Right hindlimb (tissue), 1 donor: ENCODE measurements at regions not wholly inside any gene's neighbourhood (a gene's known extent, or its start where the extent isn't known, plus 50 kb on each side); places are given as distances from the start of the nearest gene placed in this dataset.

Experiments used
- DNase-seq: peaks from one replicate; pipeline ENCODE4 v3.0.0-alpha.2; 2018

DNA sequence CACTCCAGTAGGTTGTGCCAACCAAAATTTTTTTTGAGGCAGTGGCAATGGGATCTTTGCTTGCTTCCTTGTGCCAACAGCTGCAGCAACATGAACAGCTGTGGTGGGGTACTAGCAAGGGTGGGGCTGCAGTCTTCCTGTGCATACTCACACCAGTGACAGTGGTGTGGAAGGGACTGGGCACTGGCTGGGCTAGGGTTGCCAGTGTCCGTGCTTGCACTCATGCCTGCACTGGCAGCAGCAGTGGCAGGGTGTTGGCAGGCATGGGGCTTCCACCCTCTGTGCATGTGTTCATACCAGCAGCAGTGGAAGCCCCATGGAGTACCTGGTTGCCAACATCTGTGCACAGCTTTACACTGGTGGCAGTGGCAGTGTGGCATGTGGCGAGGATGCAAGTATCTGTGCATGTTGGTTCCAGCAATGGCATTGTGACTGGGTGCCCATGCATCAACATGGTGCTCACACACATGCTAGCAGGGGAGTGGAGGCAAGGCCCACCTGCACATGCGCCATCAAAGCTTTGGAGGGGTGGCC, 1312.6 kb downstream of the PCDH18 start:
- DNase-seq = no peak

DNA sequence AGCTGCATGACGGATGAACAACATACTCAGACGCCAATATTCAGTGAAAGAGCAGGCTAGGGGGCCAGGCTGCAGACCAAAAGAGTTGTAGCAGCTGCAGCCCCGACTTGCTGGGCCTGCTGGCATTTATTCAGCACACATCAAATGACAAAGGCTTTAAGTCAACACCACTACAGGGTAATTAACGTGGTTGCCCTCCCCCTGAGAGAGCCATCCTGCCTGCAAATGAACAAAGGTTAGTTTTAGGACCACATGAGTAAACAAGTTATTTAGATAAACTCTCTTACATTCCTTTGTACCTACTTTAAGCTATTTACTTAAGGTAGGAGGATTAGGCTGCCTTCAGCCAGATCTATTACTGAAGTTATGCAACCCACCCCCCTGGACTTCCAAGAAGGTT, 1329.1 kb downstream of the PCDH18 start:
- no peak for DNase-seq

DNA sequence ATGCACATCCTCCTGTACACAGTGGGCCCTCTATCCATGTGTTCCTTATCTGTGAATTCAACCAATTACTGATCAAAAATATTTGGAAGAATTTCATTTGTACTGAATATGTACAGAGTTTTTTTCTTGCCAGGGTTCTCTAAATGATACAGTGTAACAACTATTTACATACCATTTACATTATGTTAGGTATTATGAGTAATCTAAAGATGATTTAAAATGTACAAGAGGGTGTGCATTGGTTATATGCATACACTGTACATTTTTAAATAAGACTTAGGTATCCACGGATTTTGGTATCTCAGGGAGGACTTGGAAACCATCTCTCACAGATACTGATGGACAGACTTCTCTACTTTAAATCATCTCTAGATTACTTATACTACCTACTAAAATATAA, 1333.9 kb downstream of the PCDH18 start:
- no peak for DNase-seq

DNA sequence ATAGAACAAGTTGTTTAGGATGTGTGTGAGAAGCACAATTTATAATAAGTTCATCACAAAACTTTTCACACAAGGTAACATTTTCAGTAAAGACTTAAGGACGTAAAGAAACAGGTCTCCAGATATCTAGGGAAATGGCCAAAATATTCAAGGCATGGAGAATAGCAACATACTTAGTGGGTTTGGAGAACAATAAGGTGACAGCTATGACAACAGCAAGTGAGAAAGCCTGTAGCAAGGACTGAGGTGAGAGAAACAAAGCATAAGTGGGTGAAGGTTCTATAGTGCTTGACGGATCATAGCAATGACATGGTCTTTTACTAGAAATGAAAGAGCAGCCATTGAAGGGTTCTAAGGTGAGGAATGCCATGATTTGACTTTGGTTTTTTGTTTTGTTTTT, 1337.3 kb downstream of the PCDH18 start:
- DNase-seq = no peak

DNA sequence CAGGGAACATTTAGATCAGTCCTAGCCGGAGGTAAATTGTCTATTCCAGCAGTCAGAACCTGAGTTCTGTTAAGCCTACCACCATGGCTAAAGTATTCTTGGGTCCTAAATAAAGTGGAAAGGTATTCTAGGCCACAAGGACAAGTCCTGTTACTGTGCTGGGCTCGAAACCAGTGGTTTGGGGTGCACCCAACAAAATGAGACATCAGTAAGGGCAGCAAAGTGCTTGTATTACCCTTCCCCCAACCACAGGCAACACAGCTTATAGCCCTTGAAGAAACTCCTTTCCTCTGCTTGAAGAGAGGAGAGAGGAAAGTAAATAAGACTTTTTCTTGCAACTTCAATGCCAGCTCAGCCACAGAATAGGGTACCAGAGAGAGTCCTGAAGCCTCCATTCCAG, 1345.6 kb downstream of the PCDH18 start:
- DNase-seq = no peak

DNA sequence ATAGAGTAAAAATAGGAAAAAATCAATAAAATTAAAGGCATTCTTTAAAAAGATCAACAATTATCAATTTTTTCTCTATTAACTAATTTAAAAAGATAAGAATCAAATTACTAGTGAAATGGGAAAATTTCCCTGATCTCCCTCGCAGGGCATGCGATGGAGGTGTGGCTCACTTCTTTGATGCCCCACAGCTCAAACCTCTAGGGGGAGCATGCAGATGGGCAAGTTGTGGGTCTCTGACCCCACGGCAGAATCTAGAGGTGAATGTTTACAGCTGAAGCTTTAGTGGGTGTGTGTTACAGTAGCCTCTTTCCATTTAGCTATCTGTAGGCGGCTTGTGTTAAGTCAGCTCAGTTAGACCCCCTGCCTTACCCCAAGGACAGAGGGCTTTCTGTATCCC, 1348.8 kb downstream of the PCDH18 start:
- no peak for DNase-seq

DNA sequence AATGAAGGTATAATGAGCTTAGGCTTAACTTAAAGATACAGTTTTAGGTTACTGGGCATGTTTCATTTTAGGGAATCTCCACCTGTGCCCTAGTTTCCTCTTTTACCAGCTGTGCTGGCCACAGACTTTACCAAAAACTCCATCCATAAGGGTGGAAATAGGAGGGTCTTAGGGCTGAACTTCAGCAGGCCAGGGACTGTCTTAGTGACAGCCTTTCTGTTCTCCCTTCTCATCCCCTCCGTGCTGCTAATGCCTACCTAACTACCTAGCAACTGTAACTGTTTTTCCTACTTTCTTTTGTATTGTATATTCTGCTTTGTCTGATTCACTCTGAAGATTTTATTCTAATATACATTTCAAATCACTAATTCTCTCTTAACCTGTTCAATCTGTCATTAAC, 1375.3 kb downstream of the PCDH18 start:
- DNase-seq = no peak

DNA sequence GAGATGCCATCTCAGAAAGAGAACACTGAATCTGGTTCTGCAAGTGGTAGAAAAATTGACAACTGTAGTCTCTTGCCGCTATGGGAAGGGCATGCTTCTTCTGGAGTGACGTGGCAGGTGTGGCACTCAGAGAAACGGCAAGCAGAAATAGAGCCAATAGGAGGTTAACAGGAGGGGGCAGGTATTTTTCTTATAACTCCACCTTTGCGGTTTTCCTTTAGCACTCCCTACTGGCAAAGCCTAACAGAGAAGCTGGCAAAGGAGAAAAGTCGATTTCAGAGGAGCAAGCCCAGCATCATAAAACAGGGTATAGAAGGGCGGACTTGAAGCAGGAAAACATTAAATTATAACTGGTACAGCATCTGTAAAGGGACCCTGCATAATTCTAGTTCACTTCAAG, 1382.2 kb downstream of the PCDH18 start:
- no peak for DNase-seq

DNA sequence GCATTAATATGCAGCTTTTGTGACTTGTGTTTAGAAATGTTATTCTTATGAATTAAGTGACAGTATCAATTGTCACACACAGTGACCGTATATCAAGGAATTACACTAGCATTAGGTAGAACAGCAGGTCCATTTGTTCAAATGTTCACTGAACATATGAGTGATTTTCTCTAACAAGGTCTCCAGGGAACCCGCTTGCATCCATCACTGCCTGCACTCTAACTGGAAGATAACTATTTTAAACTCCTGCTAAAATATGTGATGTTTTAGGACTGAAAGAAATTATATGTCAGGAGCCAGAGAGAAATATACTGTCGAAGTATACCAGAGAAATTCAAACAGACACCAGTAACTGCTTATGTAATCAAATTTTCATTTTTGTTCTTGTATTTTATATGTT, 1395.7 kb downstream of the PCDH18 start:
- no peak for DNase-seq

DNA sequence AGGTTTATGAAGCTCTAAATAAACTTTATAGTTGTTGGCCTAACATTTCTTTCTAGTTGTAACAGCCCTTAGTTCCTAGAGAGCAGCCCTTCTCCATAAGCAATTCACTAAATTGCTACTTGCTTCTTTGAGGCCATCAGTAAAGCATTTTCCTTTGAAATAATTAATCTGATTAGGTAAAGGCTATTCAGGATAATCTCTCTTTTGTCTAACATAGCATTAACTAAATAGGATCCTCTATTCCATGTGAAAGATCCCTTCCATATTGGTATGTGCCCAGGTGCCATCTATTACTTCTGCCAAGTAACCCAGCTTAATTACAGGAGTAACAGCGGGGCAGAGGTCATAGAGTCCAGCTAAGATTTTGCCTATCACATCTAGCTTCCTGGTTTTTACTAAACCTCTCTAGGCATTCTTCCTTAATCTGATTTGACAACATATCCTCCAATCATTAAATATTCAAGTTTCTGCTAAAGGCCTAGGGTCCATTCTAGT, 1408.0 kb downstream of the PCDH18 start:
- DNase-seq = no peak

DNA sequence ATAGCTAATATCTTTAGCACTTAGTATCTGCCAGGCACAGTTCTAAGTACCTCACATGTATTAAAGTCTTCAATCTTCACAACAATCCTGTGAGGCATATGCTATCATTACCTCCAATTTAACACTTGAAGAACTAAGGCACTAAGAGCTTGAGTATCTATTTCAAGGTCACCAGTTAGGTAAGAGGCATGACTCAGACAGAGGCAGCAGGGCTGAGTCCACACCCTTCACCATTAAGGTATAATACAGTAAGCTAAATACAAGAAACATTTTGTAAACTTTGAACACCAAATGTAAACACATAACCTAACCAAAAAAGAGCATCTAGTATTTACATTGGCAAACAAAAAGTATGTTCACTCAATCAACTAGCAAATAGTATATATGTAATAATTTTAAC, 1410.9 kb downstream of the PCDH18 start:
- DNase-seq = no peak

DNA sequence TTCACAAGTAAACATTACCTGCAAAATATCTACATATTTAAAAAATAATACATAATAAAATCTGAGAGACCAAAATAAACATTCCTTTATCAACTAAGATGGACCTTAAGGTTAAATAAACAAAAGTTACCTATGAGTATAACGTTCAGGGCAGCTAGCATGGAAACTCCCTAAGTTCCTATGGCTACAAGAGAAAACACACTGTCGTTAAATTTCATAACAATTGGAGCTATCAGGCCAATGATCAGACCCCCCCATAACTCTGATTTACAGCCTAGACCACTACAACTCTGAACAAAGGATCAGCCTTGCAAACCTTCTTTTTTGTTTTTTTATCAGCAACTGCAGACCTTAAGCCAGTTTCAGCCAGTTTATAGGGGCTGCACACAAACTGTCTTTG, 1418.4 kb downstream of the PCDH18 start:
- no peak for DNase-seq

DNA sequence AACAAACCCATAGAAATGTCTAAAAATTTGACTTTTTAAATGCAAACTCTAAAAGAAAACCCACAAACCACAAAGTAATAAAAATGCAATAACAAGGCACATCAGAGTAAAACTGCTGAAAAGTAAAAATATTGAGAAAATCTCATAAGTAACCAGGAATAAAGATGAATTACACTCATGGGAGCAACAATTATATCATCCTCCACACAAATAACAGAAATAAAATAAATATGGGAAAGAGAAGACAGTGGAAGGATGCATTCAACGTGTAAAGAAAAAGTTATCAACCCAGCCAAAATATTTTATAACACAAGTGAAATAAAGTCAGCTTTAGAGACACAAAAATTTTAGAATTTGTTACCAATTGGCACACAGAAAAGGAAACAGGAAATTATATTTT, 1420.2 kb downstream of the PCDH18 start:
- no peak for DNase-seq

DNA sequence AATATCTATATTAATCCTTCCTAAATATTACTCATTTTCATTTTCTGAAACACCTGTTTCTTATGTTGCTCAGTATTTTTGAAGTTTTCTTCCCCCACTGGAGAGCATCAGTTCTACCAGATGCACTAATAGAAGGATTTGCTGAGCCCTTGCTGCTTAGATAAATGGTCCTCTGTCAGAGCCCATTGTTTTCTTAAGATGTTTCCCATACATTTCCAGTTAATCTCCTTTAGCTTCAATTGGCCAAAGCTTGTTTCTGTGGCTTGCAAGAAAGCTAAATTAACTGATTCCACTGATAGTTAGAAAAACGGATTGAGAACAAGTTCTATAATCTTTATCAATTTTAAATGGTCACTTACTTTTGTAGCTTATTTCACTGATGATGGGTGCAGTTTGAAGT, 1425.5 kb downstream of the PCDH18 start:
- DNase-seq = no peak

DNA sequence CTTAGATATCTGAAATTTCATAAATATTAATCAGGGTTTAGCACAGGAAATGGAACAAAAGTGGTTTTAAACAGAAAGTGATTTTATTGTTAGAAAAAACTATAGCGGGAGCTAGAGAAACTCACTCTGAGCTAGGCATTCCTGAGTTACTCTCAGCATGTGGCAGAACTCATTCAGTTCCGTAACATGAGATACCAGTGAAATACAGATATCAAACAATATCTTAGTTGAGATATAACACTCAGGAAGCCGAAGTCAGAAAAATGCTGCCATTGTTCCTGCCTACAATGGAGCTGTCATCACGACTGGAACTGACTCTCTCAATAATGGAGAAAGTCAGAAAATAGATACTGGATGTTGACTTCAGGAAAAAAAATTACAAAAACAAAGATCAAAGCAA, 1428.7 kb downstream of the PCDH18 start:
- DNase-seq = no peak

DNA sequence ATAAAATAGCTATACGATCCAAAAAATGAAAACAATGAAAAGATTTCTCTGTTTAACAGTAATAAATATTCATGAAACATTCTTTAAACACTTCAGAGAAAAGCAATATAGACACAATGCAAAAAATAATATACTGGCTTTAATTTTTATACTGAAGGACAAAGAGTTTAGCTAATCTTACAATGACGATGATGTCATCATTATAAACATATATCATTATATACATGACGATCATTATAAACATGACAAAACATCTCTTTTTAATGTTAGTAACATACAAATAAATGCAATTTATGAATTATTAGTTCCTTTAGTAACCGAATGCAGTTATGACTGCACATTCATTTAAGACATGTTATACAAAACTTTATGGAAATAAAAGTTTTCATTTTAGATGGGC, 1434.6 kb downstream of the PCDH18 start:
- DNase-seq = no peak

DNA sequence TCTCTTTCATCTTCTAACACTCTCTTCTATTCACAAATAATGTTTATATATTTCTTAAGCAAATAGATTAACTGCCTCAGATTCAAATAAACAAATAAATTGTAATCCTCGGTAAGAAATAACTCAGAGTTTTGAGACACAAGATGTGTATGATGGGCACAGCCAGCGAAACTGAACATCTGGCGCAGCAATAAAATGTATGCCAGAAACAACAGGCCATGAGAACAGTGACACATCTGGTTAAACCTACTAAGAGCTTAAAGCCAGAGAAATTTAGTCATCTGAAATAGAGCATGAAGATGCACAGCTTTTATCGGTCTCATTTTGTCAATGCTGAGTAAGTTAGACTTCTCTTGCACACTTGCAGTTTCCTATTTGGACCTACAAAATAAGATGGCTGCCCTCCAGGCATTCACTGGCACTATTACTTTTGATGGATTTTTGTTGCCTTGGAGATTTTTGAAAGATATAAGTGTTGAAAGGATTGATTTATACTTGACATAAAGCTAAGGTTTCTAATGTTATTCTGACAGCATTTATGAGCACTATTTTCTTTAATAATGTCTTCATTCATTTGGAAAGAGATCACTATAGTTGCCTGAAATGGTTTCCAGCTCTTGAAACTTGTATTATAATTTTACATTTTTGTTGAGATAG, 1444.0 kb downstream of the PCDH18 start:
- DNase-seq = peak; percentile 25

DNA sequence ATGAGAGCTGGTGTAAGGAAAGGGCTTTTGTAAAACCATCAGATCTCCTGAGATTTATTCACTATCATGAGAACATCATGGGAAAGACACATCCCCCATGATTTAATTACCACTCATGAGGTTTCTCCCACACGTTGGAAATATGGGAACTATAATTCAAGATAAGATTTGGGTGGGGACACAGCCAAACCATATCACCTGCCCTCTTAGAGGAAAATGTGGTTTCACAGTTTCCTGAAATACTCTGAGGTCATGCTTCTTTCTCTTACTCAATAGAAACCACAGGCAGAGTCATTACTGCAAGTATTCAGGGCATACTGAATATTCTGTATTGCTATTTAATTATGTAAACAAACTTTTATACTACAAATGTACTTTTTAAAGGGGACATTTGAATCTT, 1453.3 kb downstream of the PCDH18 start:
- no peak for DNase-seq

DNA sequence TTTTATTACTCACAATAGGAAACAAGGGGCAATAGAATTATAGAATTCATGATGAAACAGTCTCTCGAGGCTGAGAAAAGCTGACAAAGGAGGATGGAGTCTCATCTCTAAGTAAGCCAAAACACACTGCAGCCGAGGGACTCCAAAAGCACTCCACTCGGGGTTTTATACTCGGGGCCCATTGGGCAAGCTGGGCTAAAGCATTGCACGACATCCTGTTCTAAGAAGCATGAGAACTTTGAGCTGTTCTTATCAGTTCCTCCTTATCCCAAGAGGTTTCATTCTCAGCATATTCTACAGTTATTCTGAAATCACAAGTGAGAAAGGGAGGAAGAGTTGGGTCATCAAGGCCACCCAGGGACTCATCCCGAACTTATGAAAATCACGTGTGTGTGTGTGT, 1475.5 kb downstream of the PCDH18 start:
- no peak for DNase-seq

DNA sequence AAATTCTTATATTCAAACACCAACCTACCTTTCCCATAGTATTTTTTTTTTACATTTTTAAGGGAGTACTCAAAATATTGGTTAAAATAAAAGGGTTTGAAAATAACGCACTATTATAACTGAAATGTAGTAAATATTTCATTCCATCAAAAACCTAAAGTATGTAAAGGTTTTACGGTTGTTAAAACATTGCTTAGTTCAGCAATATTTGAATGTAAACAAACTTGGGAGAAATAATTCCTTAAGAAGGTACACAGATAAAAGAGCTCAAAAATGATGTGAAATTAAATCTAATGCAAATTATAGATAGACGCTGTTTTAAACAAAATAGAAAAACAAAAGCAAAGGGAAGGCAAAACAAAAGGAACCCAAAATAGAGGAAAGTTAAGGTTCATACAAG, 1476.9 kb downstream of the PCDH18 start:
- no peak for DNase-seq

DNA sequence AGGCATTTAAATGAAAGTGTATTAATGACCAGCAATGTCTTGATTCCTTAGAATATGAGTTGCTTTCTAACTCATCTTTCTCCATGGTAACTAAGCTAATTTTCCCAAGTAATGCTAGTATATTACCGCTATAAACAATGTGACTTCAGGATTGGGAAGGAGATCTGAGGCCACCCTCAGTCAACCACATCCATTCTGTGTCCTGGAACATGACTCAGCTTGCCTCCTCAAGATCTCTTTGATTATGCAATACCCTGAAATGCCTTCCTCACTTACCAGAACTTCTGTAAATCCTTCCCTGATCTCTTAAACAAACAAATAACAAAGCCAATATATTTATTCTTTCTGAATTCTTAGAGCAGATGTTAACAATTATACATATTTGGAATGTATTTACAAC, 1495.5 kb downstream of the PCDH18 start:
- DNase-seq = no peak

DNA sequence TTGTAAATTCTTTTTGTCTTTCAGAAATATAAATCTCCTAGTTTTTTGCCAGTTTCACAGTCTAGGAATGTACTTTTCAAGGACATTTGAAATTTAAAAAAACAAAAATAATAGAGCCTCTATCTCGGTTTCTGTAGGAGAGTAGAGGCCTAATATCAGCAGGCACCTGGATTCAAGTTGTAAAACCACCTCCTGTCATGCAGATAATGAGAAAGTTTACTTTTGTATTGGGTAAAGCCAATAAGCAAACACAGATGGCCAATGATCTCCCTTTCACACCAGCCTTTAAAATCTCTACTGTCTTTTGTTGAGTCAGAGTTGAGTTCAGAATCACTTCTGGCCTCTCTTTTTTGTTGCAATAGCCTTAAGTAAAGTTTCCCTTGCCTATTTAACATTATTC, 1499.9 kb downstream of the PCDH18 start:
- DNase-seq = no peak

DNA sequence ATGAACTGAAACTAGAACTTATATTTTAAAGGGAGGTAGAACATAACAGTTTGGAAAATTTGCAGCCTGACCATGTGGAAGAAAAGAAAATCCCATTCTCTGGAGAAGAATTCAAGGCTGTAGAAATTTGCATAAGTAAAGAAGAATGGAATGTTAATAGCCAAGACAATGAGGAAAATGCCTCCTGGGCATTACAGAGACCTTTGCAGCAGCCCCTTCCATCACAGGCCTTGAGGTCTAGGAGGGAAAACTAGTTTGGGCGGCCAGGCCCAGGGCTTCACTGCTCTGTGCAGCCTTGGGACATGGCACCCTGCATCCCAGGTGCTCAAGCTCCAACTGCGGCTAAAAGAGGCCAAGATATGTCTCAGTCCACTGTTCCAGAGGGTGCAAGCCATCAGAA, 1506.8 kb downstream of the PCDH18 start:
- no peak for DNase-seq

DNA sequence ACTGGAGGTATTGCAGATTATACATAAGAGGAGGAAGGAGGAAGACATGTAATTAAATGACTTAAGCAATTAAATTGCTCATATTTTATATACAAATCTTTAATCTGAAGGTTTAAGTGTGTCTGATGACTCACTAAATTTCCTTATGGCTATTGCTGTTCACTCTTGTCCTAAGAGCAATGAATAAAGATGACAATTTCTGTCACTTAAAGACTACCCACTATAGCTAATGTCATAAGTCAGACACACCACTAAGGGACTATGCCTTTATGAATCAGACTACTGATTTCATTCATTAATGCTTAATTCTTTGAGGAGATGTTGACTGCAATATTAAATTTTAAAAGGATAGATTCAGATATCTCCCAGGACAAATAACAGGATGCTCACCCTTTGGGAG, 1514.7 kb downstream of the PCDH18 start:
- no peak for DNase-seq

DNA sequence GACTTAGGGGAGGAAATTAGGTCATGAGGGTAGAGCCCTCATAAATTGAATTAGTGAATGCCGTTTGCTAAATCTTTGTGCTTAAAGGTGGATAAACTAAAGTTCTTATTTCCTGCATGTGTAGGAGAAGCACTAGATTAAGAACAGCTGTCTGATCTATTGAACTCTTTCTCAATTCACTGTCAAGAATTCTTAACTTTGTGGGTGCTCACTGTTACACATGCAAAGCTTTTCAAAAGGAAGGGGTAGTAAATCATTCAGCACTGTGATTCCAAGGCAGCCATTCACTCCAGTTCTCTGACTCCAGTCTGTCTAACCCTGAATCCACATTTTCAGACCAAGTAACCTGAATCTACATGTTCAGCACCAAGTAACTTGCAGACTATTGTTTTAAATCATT, 1520.1 kb downstream of the PCDH18 start:
- no peak for DNase-seq
